ENCODE measurements at regions not wholly inside any gene's neighbourhood (a gene's known extent, or its start where the extent isn't known, plus 50 kb on each side); places are given as distances from the start of the nearest gene placed in this dataset.

DNA sequence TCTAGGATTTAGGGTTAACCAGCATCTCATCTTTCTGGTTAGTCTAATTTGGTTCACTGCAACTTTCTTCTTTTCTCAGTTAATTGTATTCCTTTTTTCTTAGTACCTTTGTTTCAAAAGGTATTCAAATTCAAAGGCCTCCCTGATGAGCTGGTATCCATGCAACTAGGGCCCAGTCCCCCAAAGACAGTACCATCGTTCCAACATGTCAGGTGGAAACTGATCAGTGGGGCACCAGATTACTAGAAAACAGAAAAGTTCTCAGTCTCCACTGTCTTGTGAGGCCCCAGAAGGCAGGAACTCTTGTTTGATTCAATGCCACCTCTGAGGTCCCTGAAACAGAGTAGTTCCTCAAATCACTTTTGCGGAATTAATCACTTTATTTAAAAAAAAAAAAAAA, 303.2 kb upstream of the NBEA start:
- intact Hi-C loops (cut with micrococcal nuclease): no loop called here
- FAIRE-seq (no peak), DNase-seq (ENCODE audit: low read depth, low spot score) (no peak)
- Histone ChIP-seq H3K4me3 (replicated peaks in 1 of 3; ENCODE audit: insufficient read depth in 1 of 3, low read depth in 1 of 3, low read length in 3 of 3) (no peak overlapping the region), H3K36me3 (ENCODE audit: control insufficient read depth in 2 of 2, extremely low read depth in 1 of 2, insufficient read depth in 2 of 2, low read length in 2 of 2) (no peaks in the 10 kb centered on the region), H3K9me3 (replicated peaks; ENCODE audit: control insufficient read depth, insufficient read depth, low read length) (no peaks in the 10 kb centered on the region), H3K9ac (replicated peaks; ENCODE audit: extremely low read depth, insufficient read depth, low read length) (no peak overlapping the region), H3K79me2 (ENCODE audit: control insufficient read depth, insufficient read depth, low read length) (no peaks in the 10 kb centered on the region), H3K4me1 (ENCODE audit: control insufficient read depth, extremely low read depth, insufficient read depth, low read length) (no peaks in the 10 kb centered on the region), H3K4me2 (ENCODE audit: insufficient read depth, low read length) (no peak overlapping the region), H4K20me1 (replicated peaks; ENCODE audit: control insufficient read depth, extremely low read depth, insufficient read depth, low read length) (no peaks in the 10 kb centered on the region), H3K27ac (ENCODE audit: insufficient read depth, low read depth, low read length) (no peak overlapping the region), H3K27me3 (ENCODE audit: control insufficient read depth in 2 of 2, insufficient read depth in 2 of 2, low read length in 2 of 2) (peaks cover 0 to 5% of the 10 kb centered on the region in 2 experiments), H2AFZ (ENCODE audit: low read depth, low read length) (no peak overlapping the region), H3K9me1 (replicated peaks; ENCODE audit: control insufficient read depth, extremely low read depth, insufficient read depth, low read length) (no peaks in the 10 kb centered on the region)
- no TSS peak for BruUV-seq (replicated peaks)
- POLR2A ChIA-PET: no interaction called here
- TF ChIP-seq MYC (IDR thresholded peaks at IDR 0.05; ENCODE audit: low read depth, low read length) (no peak), GATA2 (IDR thresholded peaks at IDR 0.05; ENCODE audit: insufficient read depth, insufficient read length, low read depth, low read length) (no peak), POLR2A (IDR thresholded peaks at IDR 0.05; ENCODE audit: low read depth, low read length) (no peak), EZH2 (IDR thresholded peaks at IDR 0.05; ENCODE audit: borderline replicate concordance, low read depth, low read length, severe bottlenecking) (no peak), JUN (IDR thresholded peaks at IDR 0.05; ENCODE audit: borderline replicate concordance, insufficient read depth, insufficient read length, low read depth) (no peak)
- TF ChIP-seq, protein P1, sequence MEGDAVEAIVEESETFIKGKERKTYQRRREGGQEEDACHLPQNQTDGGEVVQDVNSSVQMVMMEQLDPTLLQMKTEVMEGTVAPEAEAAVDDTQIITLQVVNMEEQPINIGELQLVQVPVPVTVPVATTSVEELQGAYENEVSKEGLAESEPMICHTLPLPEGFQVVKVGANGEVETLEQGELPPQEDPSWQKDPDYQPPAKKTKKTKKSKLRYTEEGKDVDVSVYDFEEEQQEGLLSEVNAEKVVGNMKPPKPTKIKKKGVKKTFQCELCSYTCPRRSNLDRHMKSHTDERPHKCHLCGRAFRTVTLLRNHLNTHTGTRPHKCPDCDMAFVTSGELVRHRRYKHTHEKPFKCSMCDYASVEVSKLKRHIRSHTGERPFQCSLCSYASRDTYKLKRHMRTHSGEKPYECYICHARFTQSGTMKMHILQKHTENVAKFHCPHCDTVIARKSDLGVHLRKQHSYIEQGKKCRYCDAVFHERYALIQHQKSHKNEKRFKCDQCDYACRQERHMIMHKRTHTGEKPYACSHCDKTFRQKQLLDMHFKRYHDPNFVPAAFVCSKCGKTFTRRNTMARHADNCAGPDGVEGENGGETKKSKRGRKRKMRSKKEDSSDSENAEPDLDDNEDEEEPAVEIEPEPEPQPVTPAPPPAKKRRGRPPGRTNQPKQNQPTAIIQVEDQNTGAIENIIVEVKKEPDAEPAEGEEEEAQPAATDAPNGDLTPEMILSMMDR (IDR thresholded peaks at IDR 0.05; ENCODE audit: extremely low read depth in 1 of 2, insufficient read depth in 1 of 2, low read depth in 1 of 2, low read length in 2 of 2): no peak
- TF ChIP-seq, protein P2, sequence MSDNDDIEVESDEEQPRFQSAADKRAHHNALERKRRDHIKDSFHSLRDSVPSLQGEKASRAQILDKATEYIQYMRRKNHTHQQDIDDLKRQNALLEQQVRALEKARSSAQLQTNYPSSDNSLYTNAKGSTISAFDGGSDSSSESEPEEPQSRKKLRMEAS (IDR thresholded peaks at IDR 0.05; ENCODE audit: insufficient read depth, insufficient read length): no peak
- dilution Hi-C loops (cut with MboI; ENCODE audit: extremely low pct_ligation_motif_present, low sequenced_read_pairs): no loop called here
- CTCF ChIA-PET: interaction anchor here (0.6 kb wide), 1 partner anchor 639 kb away, joined by 3 read pairs; no protein-coding TSS in a partner anchor
